Parathyroid adenoma (tissue), 2 donors: ENCODE measurements at regions not wholly inside any gene's neighbourhood (a gene's known extent, or its start where the extent isn't known, plus 50 kb on each side); places are given as distances from the start of the nearest gene placed in this dataset.

Source experiments
- H2AFZ ChIP-seq: fragments of 300-600 bp; sonication (generic); one replicate; pipeline ENCODE4 v1.7.0; 2017; ENCODE audit warnings: antibody characterized with exemption, mild to moderate bottlenecking
- H3K27ac ChIP-seq: fragments of 300-600 bp; sonication (generic); one replicate; pipeline ENCODE4 v1.7.0; 2017
- H3K27me3 ChIP-seq: fragments of 300-600 bp; sonication (generic); one replicate; pipeline ENCODE4 v1.7.0; 2017; ENCODE audit warnings: low read length; ENCODE audit not compliant: control insufficient read depth, insufficient read depth
- H3K36me3 ChIP-seq: fragments of 300-600 bp; sonication (generic); one replicate; pipeline ENCODE4 v1.7.0; 2017; ENCODE audit warnings: low read length; ENCODE audit not compliant: control insufficient read depth, insufficient read depth
- H3K4me1 ChIP-seq: fragments of 300-600 bp; sonication (generic); one replicate; pipeline ENCODE4 v1.7.0; 2017; ENCODE audit warnings: control low read depth
- H3K4me2 ChIP-seq: fragments of 300-600 bp; sonication (generic); one replicate; pipeline ENCODE4 v1.7.0; 2017; ENCODE audit warnings: low read length
- H3K4me3 ChIP-seq: fragments of 300-600 bp; sonication (generic); one replicate; pipeline ENCODE4 v1.7.0; 2017; ENCODE audit warnings: low read depth, low read length
- H3K79me2 ChIP-seq: fragments of 300-600 bp; sonication (generic); one replicate; pipeline ENCODE4 v1.7.0; 2017; ENCODE audit warnings: control low read depth
- H3K9ac ChIP-seq: fragments of 300-600 bp; sonication (generic); one replicate; pipeline ENCODE4 v1.7.0; 2017; ENCODE audit warnings: mild to moderate bottlenecking
- H3K9me3 ChIP-seq: fragments of 300-600 bp; sonication (generic); one replicate; pipeline ENCODE4 v1.7.0; 2017; ENCODE audit warnings: low read length; ENCODE audit not compliant: control insufficient read depth
- TF ChIP-seq, protein P1 (sequence below): fragments of 300-600 bp; sonication (generic); IDR thresholded peaks from one replicate; pipeline ENCODE4 v1.7.0; 2017; ENCODE audit warnings: antibody characterized with exemption, mild to moderate bottlenecking
- donor health status: primary hyperparathyroidism.

DNA sequence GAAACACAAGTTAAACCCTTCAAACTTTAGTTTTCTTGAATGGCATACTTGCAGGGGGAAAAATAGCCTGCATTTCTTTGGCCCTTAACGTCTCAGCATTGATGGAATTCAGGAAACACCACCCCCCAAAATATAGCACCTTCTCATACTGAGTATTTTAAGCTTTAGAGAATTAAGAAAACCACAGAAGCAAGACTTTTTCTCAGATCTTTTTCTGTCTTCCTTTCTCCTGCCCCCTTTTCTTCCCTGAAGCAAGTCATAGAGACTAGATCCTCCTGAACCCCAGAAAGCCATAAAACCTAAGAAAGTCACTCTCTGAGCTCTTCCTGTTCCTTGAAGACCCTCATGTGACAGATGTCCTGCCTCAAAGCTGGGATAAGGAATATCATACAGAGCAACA is 1069.9 kb downstream of the EFNA5 start:
- no peaks in the 10 kb centered on the region for H3K4me1 ChIP-seq
- H3K4me3 ChIP-seq = no peak overlapping the region
- TF ChIP-seq, protein P1, sequence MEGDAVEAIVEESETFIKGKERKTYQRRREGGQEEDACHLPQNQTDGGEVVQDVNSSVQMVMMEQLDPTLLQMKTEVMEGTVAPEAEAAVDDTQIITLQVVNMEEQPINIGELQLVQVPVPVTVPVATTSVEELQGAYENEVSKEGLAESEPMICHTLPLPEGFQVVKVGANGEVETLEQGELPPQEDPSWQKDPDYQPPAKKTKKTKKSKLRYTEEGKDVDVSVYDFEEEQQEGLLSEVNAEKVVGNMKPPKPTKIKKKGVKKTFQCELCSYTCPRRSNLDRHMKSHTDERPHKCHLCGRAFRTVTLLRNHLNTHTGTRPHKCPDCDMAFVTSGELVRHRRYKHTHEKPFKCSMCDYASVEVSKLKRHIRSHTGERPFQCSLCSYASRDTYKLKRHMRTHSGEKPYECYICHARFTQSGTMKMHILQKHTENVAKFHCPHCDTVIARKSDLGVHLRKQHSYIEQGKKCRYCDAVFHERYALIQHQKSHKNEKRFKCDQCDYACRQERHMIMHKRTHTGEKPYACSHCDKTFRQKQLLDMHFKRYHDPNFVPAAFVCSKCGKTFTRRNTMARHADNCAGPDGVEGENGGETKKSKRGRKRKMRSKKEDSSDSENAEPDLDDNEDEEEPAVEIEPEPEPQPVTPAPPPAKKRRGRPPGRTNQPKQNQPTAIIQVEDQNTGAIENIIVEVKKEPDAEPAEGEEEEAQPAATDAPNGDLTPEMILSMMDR = no peak

DNA sequence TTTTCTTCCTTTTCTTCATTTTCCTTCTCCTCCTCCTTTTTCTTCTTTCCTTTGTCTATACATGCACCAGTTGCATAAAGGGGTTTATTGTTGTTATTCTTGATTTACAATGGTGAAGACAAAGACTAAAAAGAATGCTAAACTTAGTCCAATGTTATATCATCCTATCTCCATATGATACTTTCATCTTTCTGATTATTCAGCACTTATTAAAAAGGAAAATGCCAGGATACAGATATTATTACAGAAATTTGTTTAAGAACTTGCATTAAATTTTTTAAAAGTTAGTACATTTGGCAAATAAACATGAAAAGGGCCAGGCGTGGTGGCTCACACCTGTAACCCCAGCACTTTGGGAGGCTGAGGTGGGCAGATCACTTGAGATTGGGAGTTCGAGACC is 1074.9 kb downstream of the EFNA5 start:
- no peaks in the 10 kb centered on the region for H3K4me1 ChIP-seq
- H3K9ac ChIP-seq = no peak overlapping the region
- no peaks in the 10 kb centered on the region for H3K36me3 ChIP-seq
- H3K4me3 ChIP-seq = no peak overlapping the region
- TF ChIP-seq, protein P1 = no peak
- no peaks in the 10 kb centered on the region for H3K79me2 ChIP-seq
- H3K27me3 ChIP-seq = no peaks in the 10 kb centered on the region
- no peak overlapping the region for H3K27ac ChIP-seq
- no peaks in the 10 kb centered on the region for H3K9me3 ChIP-seq
- no peak overlapping the region for H3K4me2 ChIP-seq
- H2AFZ ChIP-seq = no peak overlapping the region

More for the DNA sequence above, 1069.9 kb downstream of the EFNA5 start:
- no peaks in the 10 kb centered on the region for H3K27me3 ChIP-seq
- H3K79me2 ChIP-seq = no peaks in the 10 kb centered on the region
- H3K36me3 ChIP-seq = no peaks in the 10 kb centered on the region
- no peak overlapping the region for H3K9ac ChIP-seq
- no peak overlapping the region for H3K4me2 ChIP-seq
- H2AFZ ChIP-seq = no peak overlapping the region
- no peak overlapping the region for H3K27ac ChIP-seq
- no peaks in the 10 kb centered on the region for H3K9me3 ChIP-seq

DNA sequence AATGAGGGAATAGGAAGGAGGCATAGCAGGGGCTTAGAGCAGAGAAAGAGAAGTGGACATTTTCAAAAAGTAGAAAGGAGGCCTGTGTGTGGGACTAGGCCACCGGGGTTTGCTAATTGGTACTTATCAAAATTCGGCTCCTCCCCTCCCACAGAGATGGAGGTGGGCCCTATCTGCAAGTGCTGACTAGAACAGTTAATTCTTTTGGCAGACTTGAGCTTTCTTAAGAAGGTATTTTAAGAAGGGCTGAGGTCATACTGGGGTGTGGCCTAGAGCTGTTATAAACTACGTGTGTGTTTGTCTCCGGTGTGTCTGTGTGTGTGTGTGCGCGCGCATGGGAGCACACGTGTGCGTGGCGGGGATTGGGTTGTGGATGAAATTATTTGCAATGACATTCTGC is 1086.5 kb downstream of the EFNA5 start:
- Histone ChIP-seq H3K9me3 (no peaks in the 10 kb centered on the region), H3K79me2 (no peaks in the 10 kb centered on the region), H3K36me3 (no peaks in the 10 kb centered on the region), H3K9ac (no peak overlapping the region), H3K4me2 (no peak overlapping the region), H3K4me3 (no peak overlapping the region), H3K27me3 (no peaks in the 10 kb centered on the region), H3K4me1 (no peaks in the 10 kb centered on the region), H3K27ac (no peak overlapping the region), H2AFZ (no peak overlapping the region)
- TF ChIP-seq, protein P1 = no peak

DNA sequence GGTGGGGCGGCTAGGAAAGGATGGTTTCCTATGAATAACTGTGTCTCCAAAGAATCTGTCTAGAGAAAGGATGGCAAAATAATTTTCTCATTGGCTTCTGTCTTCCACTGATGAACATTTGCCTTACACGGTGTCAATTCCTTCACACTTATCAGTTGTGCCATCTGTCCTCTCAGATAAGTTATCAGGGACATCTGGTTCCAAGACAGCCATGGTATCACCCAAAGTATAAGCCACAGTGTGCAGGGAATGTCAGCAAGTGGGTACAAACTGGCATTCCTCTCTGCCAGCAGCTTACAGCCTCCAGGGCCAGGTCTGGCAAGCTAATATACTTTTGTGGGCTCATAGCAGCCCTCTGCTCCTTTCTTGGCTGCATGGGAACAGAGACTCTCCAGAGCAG is 1092.0 kb downstream of the EFNA5 start:
- Histone ChIP-seq H3K9me3 (no peaks in the 10 kb centered on the region), H3K36me3 (no peaks in the 10 kb centered on the region), H3K4me1 (no peaks in the 10 kb centered on the region), H3K27me3 (no peaks in the 10 kb centered on the region), H3K27ac (no peak overlapping the region), H3K4me2 (no peak overlapping the region), H3K4me3 (no peak overlapping the region), H2AFZ (no peak overlapping the region), H3K79me2 (no peaks in the 10 kb centered on the region), H3K9ac (no peak overlapping the region)
- TF ChIP-seq, protein P1 = no peak

DNA sequence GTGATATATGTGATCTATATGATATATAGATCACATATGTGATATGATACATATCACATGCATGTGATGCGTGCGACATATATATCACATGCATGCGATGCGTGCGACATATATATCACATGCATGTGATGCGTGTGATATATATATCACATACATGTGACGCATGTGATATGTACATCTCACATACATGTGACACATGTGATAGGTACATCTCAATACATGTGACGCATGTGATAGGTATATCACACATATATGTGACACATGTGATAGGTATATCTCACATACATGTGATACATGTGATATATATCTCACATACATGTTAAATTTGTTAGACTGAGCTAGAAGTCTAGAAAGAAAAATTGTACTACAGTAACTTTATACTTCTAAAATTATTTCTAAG is 1095.9 kb downstream of the EFNA5 start:
- TF ChIP-seq, protein P1 = no peak
- no peaks in the 10 kb centered on the region for H3K4me1 ChIP-seq
- no peaks in the 10 kb centered on the region for H3K9me3 ChIP-seq
- no peak overlapping the region for H3K27ac ChIP-seq
- H2AFZ ChIP-seq = no peak overlapping the region
- H3K36me3 ChIP-seq = no peaks in the 10 kb centered on the region
- no peak overlapping the region for H3K9ac ChIP-seq
- no peak overlapping the region for H3K4me3 ChIP-seq
- no peaks in the 10 kb centered on the region for H3K27me3 ChIP-seq
- no peak overlapping the region for H3K4me2 ChIP-seq
- no peaks in the 10 kb centered on the region for H3K79me2 ChIP-seq
